A673 (cell line): ENCODE measurements at regions not wholly inside any gene's neighbourhood (a gene's known extent, or its start where the extent isn't known, plus 50 kb on each side); places are given as distances from the start of the nearest gene placed in this dataset.

ENCODE experiments used
- EZH2 ChIP-seq: fragments of 200-600 bp; sonication (generic); IDR thresholded peaks from 2 replicates; pipeline ENCODE4 v1.6.1; 2017; ENCODE audit warnings: borderline replicate concordance, low read depth, mild to moderate bottlenecking, mixed read lengths, antibody characterized with exemption, low read length; ENCODE audit not compliant: poor library complexity, severe bottlenecking
- TF ChIP-seq, protein P1 (sequence below): fragments of 300-800, 200-600 bp; sonication (generic); conservative IDR thresholded peaks from 2 replicates; pipeline ENCODE4 v1.5.1; 2017; ENCODE audit warnings: low read depth, mild to moderate bottlenecking, antibody characterized with exemption, low read length, moderate library complexity, mixed read lengths

DNA sequence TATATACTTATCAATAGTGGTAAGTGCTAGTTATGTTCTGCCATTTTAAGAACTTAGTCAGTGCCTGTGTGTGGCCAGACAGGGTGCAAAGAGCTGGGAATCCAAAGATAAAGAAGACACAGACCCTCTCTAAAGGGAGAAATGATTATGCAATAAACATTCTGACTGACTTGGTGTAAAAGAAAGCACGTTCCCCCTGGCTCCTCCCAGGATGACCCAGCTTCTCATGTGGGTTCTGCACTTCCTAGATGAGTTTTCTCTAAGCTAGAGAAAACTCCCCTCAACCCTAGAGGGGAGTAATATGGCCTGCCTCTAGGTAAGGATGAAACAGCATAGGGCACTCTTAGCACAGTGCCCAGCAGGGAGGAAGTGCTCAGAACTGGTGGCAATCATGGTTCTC, 231.2 kb downstream of the VRK1 start:
- TF ChIP-seq, protein P1, sequence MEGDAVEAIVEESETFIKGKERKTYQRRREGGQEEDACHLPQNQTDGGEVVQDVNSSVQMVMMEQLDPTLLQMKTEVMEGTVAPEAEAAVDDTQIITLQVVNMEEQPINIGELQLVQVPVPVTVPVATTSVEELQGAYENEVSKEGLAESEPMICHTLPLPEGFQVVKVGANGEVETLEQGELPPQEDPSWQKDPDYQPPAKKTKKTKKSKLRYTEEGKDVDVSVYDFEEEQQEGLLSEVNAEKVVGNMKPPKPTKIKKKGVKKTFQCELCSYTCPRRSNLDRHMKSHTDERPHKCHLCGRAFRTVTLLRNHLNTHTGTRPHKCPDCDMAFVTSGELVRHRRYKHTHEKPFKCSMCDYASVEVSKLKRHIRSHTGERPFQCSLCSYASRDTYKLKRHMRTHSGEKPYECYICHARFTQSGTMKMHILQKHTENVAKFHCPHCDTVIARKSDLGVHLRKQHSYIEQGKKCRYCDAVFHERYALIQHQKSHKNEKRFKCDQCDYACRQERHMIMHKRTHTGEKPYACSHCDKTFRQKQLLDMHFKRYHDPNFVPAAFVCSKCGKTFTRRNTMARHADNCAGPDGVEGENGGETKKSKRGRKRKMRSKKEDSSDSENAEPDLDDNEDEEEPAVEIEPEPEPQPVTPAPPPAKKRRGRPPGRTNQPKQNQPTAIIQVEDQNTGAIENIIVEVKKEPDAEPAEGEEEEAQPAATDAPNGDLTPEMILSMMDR, result no peak
- TF ChIP-seq EZH2, result no peak
